PC-9 (cell line): ENCODE measurements at regions not wholly inside any gene's neighbourhood (a gene's known extent, or its start where the extent isn't known, plus 50 kb on each side); places are given as distances from the start of the nearest gene placed in this dataset.

Experiments used
- EZH2 ChIP-seq: fragments of 200-600 bp; sonication (generic); IDR thresholded peaks from 2 replicates; pipeline ENCODE4 v1.8.0; 2017; ENCODE audit warnings: antibody characterized with exemption, low read depth
- TF ChIP-seq, protein P1 (sequence below): fragments of 200-600 bp; sonication (generic); conservative IDR thresholded peaks from 2 replicates; pipeline ENCODE4 v1.6.1; 2017; ENCODE audit warnings: mixed run types, antibody characterized with exemption, mild to moderate bottlenecking, moderate library complexity

DNA sequence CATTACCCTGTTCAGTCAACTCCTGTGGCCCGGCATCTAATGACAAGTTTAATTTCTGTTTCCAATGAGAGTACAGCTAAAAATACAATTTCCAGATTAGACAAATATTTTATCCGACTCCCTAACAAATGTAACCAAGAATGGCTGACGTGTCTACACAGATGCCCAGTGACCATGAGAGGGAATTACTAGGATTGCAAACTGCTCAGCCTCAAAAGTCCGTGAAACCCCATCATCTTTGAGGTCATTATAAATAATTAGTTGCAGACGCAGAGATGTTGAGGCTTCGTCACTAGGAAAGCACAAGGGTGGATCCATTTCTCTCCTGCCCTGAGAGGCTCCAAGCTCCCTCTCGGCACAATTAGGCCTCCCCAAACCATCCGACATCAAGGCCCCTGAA lies 104.1 kb upstream of the ZNF507 start:
- TF ChIP-seq EZH2, result no peak
- TF ChIP-seq, protein P1, sequence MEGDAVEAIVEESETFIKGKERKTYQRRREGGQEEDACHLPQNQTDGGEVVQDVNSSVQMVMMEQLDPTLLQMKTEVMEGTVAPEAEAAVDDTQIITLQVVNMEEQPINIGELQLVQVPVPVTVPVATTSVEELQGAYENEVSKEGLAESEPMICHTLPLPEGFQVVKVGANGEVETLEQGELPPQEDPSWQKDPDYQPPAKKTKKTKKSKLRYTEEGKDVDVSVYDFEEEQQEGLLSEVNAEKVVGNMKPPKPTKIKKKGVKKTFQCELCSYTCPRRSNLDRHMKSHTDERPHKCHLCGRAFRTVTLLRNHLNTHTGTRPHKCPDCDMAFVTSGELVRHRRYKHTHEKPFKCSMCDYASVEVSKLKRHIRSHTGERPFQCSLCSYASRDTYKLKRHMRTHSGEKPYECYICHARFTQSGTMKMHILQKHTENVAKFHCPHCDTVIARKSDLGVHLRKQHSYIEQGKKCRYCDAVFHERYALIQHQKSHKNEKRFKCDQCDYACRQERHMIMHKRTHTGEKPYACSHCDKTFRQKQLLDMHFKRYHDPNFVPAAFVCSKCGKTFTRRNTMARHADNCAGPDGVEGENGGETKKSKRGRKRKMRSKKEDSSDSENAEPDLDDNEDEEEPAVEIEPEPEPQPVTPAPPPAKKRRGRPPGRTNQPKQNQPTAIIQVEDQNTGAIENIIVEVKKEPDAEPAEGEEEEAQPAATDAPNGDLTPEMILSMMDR, result no peak
